GM21737 (cell line): ENCODE measurements at regions not wholly inside any gene's neighbourhood (a gene's known extent, or its start where the extent isn't known, plus 50 kb on each side); places are given as distances from the start of the nearest gene placed in this dataset.

Experiments used
- ATAC-seq: cut with Tn5 transposase; IDR thresholded peaks from one replicate; pipeline ENCODE4 v1.9.1; 2021; ENCODE audit warnings: mild to moderate bottlenecking, moderate library complexity; ENCODE audit not compliant: unreplicated experiment

- ATAC-seq, result no peak
Observed at GRCh38 chr17:14510136-14510535, 209.3 kb downstream of the HS3ST3B1 start.

- no peak for ATAC-seq
Observed at GRCh38 chr17:14508156-14508555, 207.3 kb downstream of the HS3ST3B1 start.

GRCh38 chr17:14506364-14506763 is 205.5 kb downstream of the HS3ST3B1 start:
- ATAC-seq, result no peak

- no peak for ATAC-seq
Observed at GRCh38 chr17:14505606-14506005, 204.7 kb downstream of the HS3ST3B1 start.

GRCh38 chr17:14499976-14500375 is 199.1 kb downstream of the HS3ST3B1 start:
- no peak for ATAC-seq

GRCh38 chr17:14498812-14499211 is 197.9 kb downstream of the HS3ST3B1 start:
- no peak for ATAC-seq

- ATAC-seq, result no peak
Observed at GRCh38 chr17:14494161-14494560, 193.3 kb downstream of the HS3ST3B1 start.

- no peak for ATAC-seq
Observed at GRCh38 chr17:14489986-14490385, 189.1 kb downstream of the HS3ST3B1 start.

- ATAC-seq, result no peak
Observed at GRCh38 chr17:14488958-14489550, 188.2 kb downstream of the HS3ST3B1 start.

- ATAC-seq, result no peak
Observed at GRCh38 chr17:14487068-14487467, 186.2 kb downstream of the HS3ST3B1 start.

GRCh38 chr17:14482715-14483114 is 181.8 kb downstream of the HS3ST3B1 start:
- ATAC-seq, result no peak

GRCh38 chr17:14481664-14482063 is 180.8 kb downstream of the HS3ST3B1 start:
- no peak for ATAC-seq

GRCh38 chr17:14474591-14474990 is 173.7 kb downstream of the HS3ST3B1 start:
- ATAC-seq, result no peak

GRCh38 chr17:14471052-14471451 is 170.2 kb downstream of the HS3ST3B1 start:
- ATAC-seq, result no peak

GRCh38 chr17:14470417-14470816 is 169.5 kb downstream of the HS3ST3B1 start:
- ATAC-seq, result no peak

- no peak for ATAC-seq
Observed at GRCh38 chr17:14469971-14470370, 169.1 kb downstream of the HS3ST3B1 start.

GRCh38 chr17:14468858-14469257 is 168.0 kb downstream of the HS3ST3B1 start:
- ATAC-seq, result no peak

- no peak for ATAC-seq
Observed at GRCh38 chr17:14461227-14461548, 160.3 kb downstream of the HS3ST3B1 start.

- no peak for ATAC-seq
Observed at GRCh38 chr17:14460516-14461226, 159.8 kb downstream of the HS3ST3B1 start.

- no peak for ATAC-seq
Observed at GRCh38 chr17:14459955-14460354, 159.1 kb downstream of the HS3ST3B1 start.

- no peak for ATAC-seq
Observed at GRCh38 chr17:14458724-14459123, 157.8 kb downstream of the HS3ST3B1 start.

- ATAC-seq, result no peak
Observed at GRCh38 chr17:14454746-14455145, 153.9 kb downstream of the HS3ST3B1 start.

- ATAC-seq, result no peak
Observed at GRCh38 chr17:14452856-14453255, 152.0 kb downstream of the HS3ST3B1 start.
